Suprapubic skin (tissue), 4 donors: ENCODE measurements at regions not wholly inside any gene's neighbourhood (a gene's known extent, or its start where the extent isn't known, plus 50 kb on each side); places are given as distances from the start of the nearest gene placed in this dataset.

Experiments used
- CTCF ChIP-seq, 2 donors: fragments of 200-600 bp in 1 of 2; fragments of 450-650 bp in 1 of 2; sonication (generic) in 1 of 2; IDR thresholded peaks; one replicate each; pipeline ENCODE4 v1.5.1; 2016 to 2019; ENCODE audit warnings: antibody characterized with exemption in 2 of 2, mild to moderate bottlenecking in 1 of 2, moderate library complexity in 1 of 2
- EP300 ChIP-seq: sonication (generic); formaldehyde crosslinking; IDR thresholded peaks from one replicate; pipeline ENCODE4 v1.6.1; 2017; ENCODE audit warnings: antibody characterized with exemption
- POLR2A ChIP-seq, 2 donors: fragments of 450-650 bp; IDR thresholded peaks; one replicate each; pipeline ENCODE4 v1.6.1; 2017; ENCODE audit warnings: antibody characterized with exemption in 2 of 2, mild to moderate bottlenecking in 2 of 2, moderate library complexity in 2 of 2
- POLR2AphosphoS5 ChIP-seq, 3 donors: sonication (generic); formaldehyde crosslinking; IDR thresholded peaks; one replicate each; pipeline ENCODE4 v1.6.1; 2017; ENCODE audit warnings: antibody characterized with exemption in 3 of 3

DNA sequence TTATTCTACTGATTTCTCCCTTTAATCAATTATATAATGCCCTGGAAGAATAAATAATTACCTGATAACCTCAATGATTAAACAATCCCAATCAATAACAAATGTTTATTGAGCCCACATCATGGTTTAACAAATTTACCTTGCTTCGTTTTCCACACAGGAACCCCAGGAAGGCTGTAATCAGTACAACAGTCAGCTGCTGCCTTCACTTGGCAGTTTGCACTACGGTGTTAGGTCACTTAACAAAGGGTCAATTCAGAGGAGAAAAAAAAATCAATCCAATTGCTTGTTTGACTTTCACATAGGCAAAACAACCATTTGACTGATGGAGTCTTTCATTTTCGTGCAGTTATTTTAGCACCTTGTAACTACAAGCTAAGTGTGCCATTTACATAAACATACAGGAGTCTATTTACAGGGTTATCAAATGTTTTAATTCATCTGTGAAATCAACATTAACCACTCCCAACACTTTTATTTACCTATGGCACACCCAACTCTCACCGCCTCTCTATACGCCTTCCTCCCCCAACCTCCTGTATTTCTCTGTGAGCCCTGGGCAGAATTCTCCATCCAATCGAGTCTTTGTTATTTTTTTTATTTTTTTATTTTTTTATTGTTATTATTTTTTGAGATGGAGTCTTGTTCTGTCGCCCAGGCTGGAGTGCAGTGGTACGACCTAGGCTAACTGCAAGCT is 140.4 kb upstream of the TAB2 start:
- TF ChIP-seq POLR2A (IDR thresholded peaks at IDR 0.05) (no peak), CTCF (IDR thresholded peaks at IDR 0.05) (no peak), POLR2AphosphoS5 (IDR thresholded peaks at IDR 0.05) (no peak), EP300 (no peak)
